GM19438 (cell line): ENCODE measurements at regions not wholly inside any gene's neighbourhood (a gene's known extent, or its start where the extent isn't known, plus 50 kb on each side); places are given as distances from the start of the nearest gene placed in this dataset.
"Not testable (repeated sequence)": the region's sequence is repeated elsewhere in the genome, so short reads cannot be mapped to it uniquely, and the experiment has no call there.

Experiments
- ATAC-seq: cut with Tn5 transposase; IDR thresholded peaks from one replicate; pipeline ENCODE4 v1.9.1; 2021; ENCODE audit warnings: low read depth; ENCODE audit not compliant: unreplicated experiment

GRCh38 chr2:53543083-53543482 lies 224.5 kb upstream of the CHAC2 start:
- no peak for ATAC-seq

GRCh38 chr2:53536583-53537361 lies 230.8 kb upstream of the CHAC2 start:
- no peak for ATAC-seq

- no peak for ATAC-seq
These were observed 232.3 kb upstream of the CHAC2 start for GRCh38 chr2:53535234-53535840.

- no peak for ATAC-seq
These were observed 237.5 kb upstream of the CHAC2 start for GRCh38 chr2:53530126-53530525.

GRCh38 chr2:53527056-53527455 lies 240.5 kb upstream of the CHAC2 start:
- no peak for ATAC-seq

- ATAC-seq = no peak
These were observed 247.4 kb upstream of the CHAC2 start for GRCh38 chr2:53519918-53520841.

- no peak for ATAC-seq
These were observed 250.2 kb upstream of the CHAC2 start for GRCh38 chr2:53517406-53517805.

GRCh38 chr2:53516650-53517049 lies 251.0 kb upstream of the CHAC2 start:
- no peak for ATAC-seq

- no peak for ATAC-seq
These were observed 251.9 kb upstream of the CHAC2 start for GRCh38 chr2:53515435-53516332.

- ATAC-seq = no peak
These were observed 254.4 kb upstream of the CHAC2 start for GRCh38 chr2:53513167-53513666.

GRCh38 chr2:53512071-53512826 lies 255.4 kb upstream of the CHAC2 start:
- ATAC-seq = no peak

GRCh38 chr2:53511549-53511948 lies 256.1 kb upstream of the CHAC2 start:
- no peak for ATAC-seq

GRCh38 chr2:53510401-53510800 lies 257.2 kb upstream of the CHAC2 start:
- no peak for ATAC-seq

- ATAC-seq = no peak
These were observed 257.7 kb upstream of the CHAC2 start for GRCh38 chr2:53509831-53510388.

GRCh38 chr2:53508667-53509066 lies 258.9 kb upstream of the CHAC2 start:
- no peak for ATAC-seq

- ATAC-seq = not testable (repeated sequence)
These were observed 260.5 kb upstream of the CHAC2 start for GRCh38 chr2:53507070-53507469.

GRCh38 chr2:53505826-53506225 lies 261.8 kb upstream of the CHAC2 start:
- ATAC-seq = no peak

GRCh38 chr2:53504507-53504906 lies 263.1 kb upstream of the CHAC2 start:
- ATAC-seq = no peak

- ATAC-seq = no peak
These were observed 267.4 kb upstream of the CHAC2 start for GRCh38 chr2:53500181-53500580.
